DND-41 (cell line): ENCODE measurements at regions not wholly inside any gene's neighbourhood (a gene's known extent, or its start where the extent isn't known, plus 50 kb on each side); places are given as distances from the start of the nearest gene placed in this dataset.

ENCODE experiments used
- ATAC-seq: fragments of 200-7000 bp; cut with Tn5 transposase; 3 replicates; pipeline ENCODE4 v1.9.1; 2021; ENCODE audit warnings: low read depth; ENCODE audit not compliant: insufficient read depth
- DNase-seq: peaks from one replicate; pipeline ENCODE4 v3.0.0-alpha.2; 2020
- H2AFZ ChIP-seq: 2 replicates; pipeline ENCODE4 v1.6.0; 2012; ENCODE audit warnings: low read depth, low read length
- H3K27ac ChIP-seq: 2 replicates; pipeline ENCODE4 v1.5.1; 2012; ENCODE audit warnings: low read length, inconsistent platforms
- H3K27me3 ChIP-seq: fragments of 200-600 bp; sonication (generic); 2 replicates; pipeline ENCODE4 v1.6.0; 2012; ENCODE audit warnings: low read length, mild to moderate bottlenecking, inconsistent platforms; ENCODE audit not compliant: insufficient read depth, poor library complexity
- H3K36me3 ChIP-seq: 2 replicates; pipeline ENCODE4 v1.5.1; 2012; ENCODE audit warnings: low read length, inconsistent platforms; ENCODE audit not compliant: insufficient read depth
- H3K4me1 ChIP-seq: 2 replicates; pipeline ENCODE4 v1.5.1; 2012; ENCODE audit warnings: mild to moderate bottlenecking, low read length; ENCODE audit not compliant: insufficient read depth
- H3K4me2 ChIP-seq: 2 replicates; pipeline ENCODE4 v1.6.0; 2012; ENCODE audit warnings: mild to moderate bottlenecking, moderate library complexity, low read length, inconsistent platforms; ENCODE audit not compliant: insufficient read depth
- H3K4me3 ChIP-seq, 2 experiments: fragments of 200-600 bp in 1 of 2; shearing (Covaris generic) in 1 of 2; 2 replicates each; pipeline ENCODE4 v1.5.1; 2012 to 2016; ENCODE audit warnings: inconsistent platforms in 2 of 2, low read length in 2 of 2, mild to moderate bottlenecking in 2 of 2, low read depth in 1 of 2, moderate library complexity in 1 of 2
- H3K79me2 ChIP-seq: 2 replicates; pipeline ENCODE4 v1.6.0; 2012; ENCODE audit warnings: low read length, inconsistent platforms; ENCODE audit not compliant: insufficient read depth
- H3K9ac ChIP-seq: 2 replicates; pipeline ENCODE4 v1.6.0; 2012; ENCODE audit warnings: low read depth, mild to moderate bottlenecking, inconsistent platforms, low read length, moderate library complexity
- H3K9me3 ChIP-seq: 2 replicates; pipeline ENCODE4 v1.5.1; 2012; ENCODE audit warnings: low read length, moderate library complexity, mild to moderate bottlenecking, inconsistent platforms; ENCODE audit not compliant: insufficient read depth, severe bottlenecking
- H4K20me1 ChIP-seq: 2 replicates; pipeline ENCODE4 v1.6.0; 2012; ENCODE audit warnings: low read length; ENCODE audit not compliant: insufficient read depth
- CTCF ChIP-seq: IDR thresholded peaks from 2 replicates; pipeline ENCODE4 v1.5.1; 2012; ENCODE audit warnings: borderline replicate concordance, low read length, moderate library complexity, mild to moderate bottlenecking; ENCODE audit not compliant: poor library complexity, severe bottlenecking; ENCODE audit errors: extremely low read depth
- EZH2 ChIP-seq: IDR thresholded peaks from 3 replicates; pipeline ENCODE4 v1.6.1; 2012; ENCODE audit warnings: borderline replicate concordance, low read depth, mild to moderate bottlenecking, moderate library complexity, low read length, inconsistent platforms; ENCODE audit not compliant: severe bottlenecking

GRCh38 chr13:58119804-58120203 lies 488.3 kb downstream of the PCDH17 start:
- Histone ChIP-seq H3K9me3 (no peaks in the 10 kb centered on the region), H2AFZ (no peak overlapping the region), H3K79me2 (no peaks in the 10 kb centered on the region), H4K20me1 (no peaks in the 10 kb centered on the region), H3K27ac (no peak overlapping the region), H3K9ac (no peak overlapping the region), H3K27me3 (no peaks in the 10 kb centered on the region), H3K4me1 (no peaks in the 10 kb centered on the region), H3K36me3 (no peaks in the 10 kb centered on the region), H3K4me2 (no peak overlapping the region), H3K4me3 (no peak overlapping the region)
- no peak for ATAC-seq
- DNase-seq: no peak
- TF ChIP-seq EZH2 (no peak), CTCF (no peak)

GRCh38 chr13:58126496-58126895 lies 495.0 kb downstream of the PCDH17 start:
- no peaks in the 10 kb centered on the region for H3K4me1 ChIP-seq
- H3K79me2 ChIP-seq: no peaks in the 10 kb centered on the region
- no peak for ATAC-seq
- H2AFZ ChIP-seq: no peak overlapping the region
- H3K36me3 ChIP-seq: no peaks in the 10 kb centered on the region
- H4K20me1 ChIP-seq: no peaks in the 10 kb centered on the region
- H3K4me3 ChIP-seq: no peak overlapping the region
- no peak overlapping the region for H3K27ac ChIP-seq
- no peak overlapping the region for H3K9ac ChIP-seq
- TF ChIP-seq EZH2: no peak
- no peak for TF ChIP-seq CTCF
- H3K4me2 ChIP-seq: no peak overlapping the region
- no peak for DNase-seq
- no peaks in the 10 kb centered on the region for H3K27me3 ChIP-seq
- no peaks in the 10 kb centered on the region for H3K9me3 ChIP-seq

- H3K9me3 ChIP-seq: peaks cover 4% of the 10 kb centered on the region
- TF ChIP-seq EZH2 (no peak), CTCF (no peak)
- no peak overlapping the region for H3K4me3 ChIP-seq
- H3K27ac ChIP-seq: no peak overlapping the region
- H3K9ac ChIP-seq: no peak overlapping the region
- no peaks in the 10 kb centered on the region for H3K36me3 ChIP-seq
- DNase-seq: no peak
- no peaks in the 10 kb centered on the region for H3K4me1 ChIP-seq
- H3K27me3 ChIP-seq: no peaks in the 10 kb centered on the region
- H3K79me2 ChIP-seq: no peaks in the 10 kb centered on the region
- H2AFZ ChIP-seq: no peak overlapping the region
- ATAC-seq: no peak
- H4K20me1 ChIP-seq: no peaks in the 10 kb centered on the region
- H3K4me2 ChIP-seq: no peak overlapping the region
These were observed 502.5 kb downstream of the PCDH17 start for GRCh38 chr13:58134012-58134411.

- Histone ChIP-seq H4K20me1 (no peaks in the 10 kb centered on the region), H3K9ac (no peak overlapping the region), H3K4me2 (no peak overlapping the region), H2AFZ (no peak overlapping the region), H3K27ac (no peak overlapping the region), H3K27me3 (no peaks in the 10 kb centered on the region), H3K79me2 (no peaks in the 10 kb centered on the region), H3K36me3 (no peaks in the 10 kb centered on the region), H3K9me3 (peaks cover 4% of the 10 kb centered on the region), H3K4me1 (no peaks in the 10 kb centered on the region), H3K4me3 (no peak overlapping the region)
- no peak for DNase-seq
- no peak for ATAC-seq
- no peak for TF ChIP-seq CTCF
- TF ChIP-seq EZH2: no peak
These were observed 503.0 kb downstream of the PCDH17 start for GRCh38 chr13:58134525-58134924.
